HG03469 (cell line): ENCODE measurements at regions not wholly inside any gene's neighbourhood (a gene's known extent, or its start where the extent isn't known, plus 50 kb on each side); places are given as distances from the start of the nearest gene placed in this dataset.
"Not testable (repeated sequence)": the region's sequence is repeated elsewhere in the genome, so short reads cannot be mapped to it uniquely, and the experiment has no call there.

Experiments used
- ATAC-seq: cut with Tn5 transposase; IDR thresholded peaks from one replicate; pipeline ENCODE4 v1.9.1; 2021; ENCODE audit warnings: mild to moderate bottlenecking, moderate library complexity, moderate number of reproducible peaks; ENCODE audit not compliant: unreplicated experiment

GRCh38 chr2:209008636-209009287, 415.1 kb upstream of the MAP2 start:
- ATAC-seq: no peak

- ATAC-seq: not testable (repeated sequence)
Measured at GRCh38 chr2:209018633-209019032, 405.2 kb upstream of the MAP2 start.

- ATAC-seq: no peak
Measured at GRCh38 chr2:209029249-209029648, 394.6 kb upstream of the MAP2 start.

DNA sequence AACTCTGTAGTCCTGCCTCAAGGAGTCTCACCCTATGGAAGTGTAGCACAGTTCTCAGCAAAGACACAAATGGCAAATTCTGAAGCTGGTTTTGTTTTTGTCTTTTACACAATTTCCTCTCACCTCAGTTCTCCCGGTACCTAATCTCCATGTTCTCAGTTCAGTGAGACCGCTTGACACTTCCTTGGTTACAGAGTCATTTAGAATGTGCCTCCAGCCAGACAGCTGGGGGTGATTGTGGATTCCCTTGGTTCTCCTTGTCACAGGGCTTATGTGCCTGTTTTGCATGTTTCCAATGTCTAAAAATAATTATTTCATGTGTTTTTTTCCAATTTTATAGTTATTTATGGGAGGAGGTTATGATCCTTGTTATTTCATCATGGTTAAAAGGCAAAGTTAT, 379.5 kb upstream of the MAP2 start:
- no peak for ATAC-seq

DNA sequence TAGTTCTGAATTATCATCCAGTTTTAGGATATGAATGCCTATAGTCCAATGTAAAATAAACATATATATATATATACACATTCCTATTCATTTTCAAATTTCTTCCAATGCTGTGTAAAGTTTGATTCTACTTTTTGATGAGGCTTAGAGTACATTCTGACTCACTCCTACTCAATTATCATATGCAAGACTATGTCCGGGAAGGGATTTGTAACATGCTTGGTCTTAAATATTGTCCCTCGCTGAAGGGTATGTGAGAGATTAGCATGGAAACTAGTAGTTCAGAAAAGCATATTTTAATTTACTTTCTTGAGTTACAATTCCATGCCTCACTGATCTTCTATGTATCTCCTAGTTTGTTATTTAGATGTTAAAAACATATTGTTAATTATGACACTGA, 377.7 kb upstream of the MAP2 start:
- no peak for ATAC-seq

GRCh38 chr2:209049608-209050007, 374.2 kb upstream of the MAP2 start:
- no peak for ATAC-seq

- ATAC-seq: no peak
Measured at GRCh38 chr2:209062210-209062609, 361.6 kb upstream of the MAP2 start.

- ATAC-seq: no peak
Measured at GRCh38 chr2:209070262-209070661, 353.6 kb upstream of the MAP2 start.

GRCh38 chr2:209073151-209073550, 350.7 kb upstream of the MAP2 start:
- ATAC-seq: no peak

GRCh38 chr2:209074711-209075110, 349.1 kb upstream of the MAP2 start:
- ATAC-seq: no peak

DNA sequence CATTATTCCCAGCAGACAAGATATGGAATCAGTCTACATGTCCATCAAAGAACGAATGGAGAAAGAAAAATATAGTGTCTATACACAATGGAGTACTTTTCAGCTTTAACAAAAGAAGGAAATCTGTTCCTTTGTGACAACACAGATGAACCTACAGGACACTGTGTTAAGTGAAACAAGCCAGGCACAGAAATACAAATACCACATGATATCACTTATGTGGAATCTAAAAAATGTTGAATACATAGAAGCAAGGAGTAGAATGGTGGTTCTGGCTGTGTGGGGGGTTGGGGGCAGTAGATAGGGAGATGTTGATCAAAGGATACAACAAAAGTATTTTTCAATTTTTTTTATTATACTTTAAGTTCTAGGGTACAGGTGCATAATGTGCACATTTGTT, 347.7 kb upstream of the MAP2 start:
- ATAC-seq: no peak

GRCh38 chr2:209086761-209087160, 337.1 kb upstream of the MAP2 start:
- ATAC-seq: no peak

DNA sequence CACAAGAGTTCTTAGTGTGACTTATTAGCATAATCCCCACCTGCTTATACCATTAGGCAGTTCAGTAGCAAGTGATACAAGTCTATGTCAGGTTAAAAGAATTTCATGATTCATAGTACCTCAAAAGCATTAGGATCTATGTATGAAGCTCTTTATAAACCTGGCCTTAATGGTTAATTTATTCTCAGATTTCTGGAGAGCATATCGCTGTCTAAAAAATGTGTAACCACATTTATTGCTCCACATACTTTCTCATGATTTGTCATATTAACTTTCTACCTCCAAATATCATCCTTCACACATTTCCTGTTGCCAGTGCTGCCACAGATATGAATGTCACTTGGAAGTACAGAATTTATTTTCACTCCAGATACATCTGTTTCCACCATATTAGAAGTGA, 332.8 kb upstream of the MAP2 start:
- ATAC-seq: no peak

GRCh38 chr2:209094221-209094620, 329.6 kb upstream of the MAP2 start:
- ATAC-seq: no peak

DNA sequence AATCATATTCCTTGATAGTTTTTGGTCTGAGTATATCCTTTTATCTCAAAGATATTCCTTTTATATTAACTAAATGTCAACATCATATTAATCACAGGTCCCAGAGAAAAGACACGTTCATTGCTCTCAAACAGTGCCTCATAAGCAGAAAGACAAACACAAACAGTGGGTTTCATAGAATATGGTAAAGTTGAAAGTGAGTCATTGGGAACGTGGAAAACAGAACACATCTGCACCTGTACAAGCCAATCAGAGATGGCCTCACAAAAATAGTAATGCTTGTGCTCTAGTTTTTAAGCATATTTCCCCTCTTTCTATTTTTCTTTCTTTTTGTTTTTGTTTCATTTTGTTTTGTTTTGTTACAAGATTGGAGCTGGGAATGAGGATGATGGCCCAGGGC, 328.4 kb upstream of the MAP2 start:
- no peak for ATAC-seq

GRCh38 chr2:209097168-209097567, 326.7 kb upstream of the MAP2 start:
- no peak for ATAC-seq

DNA sequence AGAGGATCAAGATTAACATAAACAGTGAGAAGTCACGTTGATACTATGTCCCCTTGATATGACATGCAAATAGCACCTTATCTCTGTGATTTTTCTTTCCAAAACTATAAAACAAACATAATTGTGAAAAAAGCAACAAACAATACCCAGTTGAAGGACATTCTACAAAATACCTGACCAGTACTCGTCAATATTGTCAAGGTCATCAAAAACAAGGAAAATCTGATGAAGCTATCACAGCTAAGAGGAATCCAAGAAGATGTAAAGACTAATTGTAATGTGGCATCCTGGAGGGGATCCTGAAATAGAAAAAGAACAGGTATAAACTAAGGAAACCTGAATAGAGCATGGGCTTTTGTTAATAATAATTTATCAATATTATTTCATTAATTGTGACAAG, 321.5 kb upstream of the MAP2 start:
- ATAC-seq: no peak

DNA sequence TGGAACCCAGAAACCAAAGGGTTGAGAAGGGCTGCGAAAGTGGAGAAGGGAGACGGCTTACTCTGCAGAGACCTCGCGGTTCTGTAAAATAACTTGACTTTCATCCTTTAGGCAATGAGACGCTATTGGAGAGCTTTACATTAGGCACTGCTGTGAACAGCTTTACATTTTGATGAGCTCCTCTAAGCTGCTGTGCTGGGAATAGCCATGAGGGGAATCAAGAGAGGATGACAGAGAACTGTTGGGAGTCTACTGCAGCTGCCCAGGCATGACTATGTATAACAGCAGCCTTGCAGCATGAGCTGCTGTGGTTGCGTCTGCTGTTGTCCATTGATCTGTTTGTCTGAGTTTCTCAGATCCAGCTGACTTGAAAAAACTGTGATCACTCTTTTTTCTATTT, 310.8 kb upstream of the MAP2 start:
- no peak for ATAC-seq

- ATAC-seq: no peak
Measured at GRCh38 chr2:209114588-209115240, 309.1 kb upstream of the MAP2 start.

DNA sequence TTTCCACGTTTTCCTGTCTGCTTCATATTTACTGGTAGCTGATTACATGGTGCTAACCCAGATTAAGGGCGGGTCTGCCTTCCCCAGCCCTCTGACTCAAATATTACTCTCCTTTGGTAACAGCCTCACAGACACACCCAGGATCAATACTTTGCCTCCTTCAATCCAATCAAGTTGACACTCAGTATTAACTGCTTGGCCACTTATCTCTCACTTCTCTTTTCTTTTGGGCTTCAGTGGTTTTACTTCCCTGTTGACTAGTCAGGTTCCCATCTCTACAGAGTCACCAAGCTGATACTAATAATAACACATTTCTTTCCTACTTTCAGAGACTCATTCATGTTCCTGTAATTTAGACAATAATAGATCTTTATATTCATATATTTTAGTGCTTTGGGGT, 302.2 kb upstream of the MAP2 start:
- peak; percentile 97 for ATAC-seq

- ATAC-seq: no peak
Measured at GRCh38 chr2:209125291-209125690, 298.6 kb upstream of the MAP2 start.

DNA sequence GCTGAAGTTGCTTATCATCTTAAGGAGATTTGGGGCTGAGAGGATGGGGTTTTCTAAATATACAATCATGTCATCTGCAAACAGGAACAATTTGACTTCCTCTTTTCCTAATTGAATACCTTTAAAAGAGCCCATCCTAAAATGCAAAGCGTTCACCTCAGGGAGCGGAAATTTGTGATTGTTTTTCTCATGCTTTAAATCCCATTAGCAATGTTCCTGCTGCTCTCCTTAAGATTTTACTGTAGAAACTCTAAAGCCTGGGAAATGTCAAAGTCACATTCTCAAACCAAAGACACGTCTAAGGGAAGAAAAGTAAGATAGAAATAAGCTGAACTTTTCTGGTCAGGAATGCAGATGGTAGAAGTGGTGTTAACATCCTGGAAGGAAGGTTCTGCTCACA, 285.8 kb upstream of the MAP2 start:
- no peak for ATAC-seq

DNA sequence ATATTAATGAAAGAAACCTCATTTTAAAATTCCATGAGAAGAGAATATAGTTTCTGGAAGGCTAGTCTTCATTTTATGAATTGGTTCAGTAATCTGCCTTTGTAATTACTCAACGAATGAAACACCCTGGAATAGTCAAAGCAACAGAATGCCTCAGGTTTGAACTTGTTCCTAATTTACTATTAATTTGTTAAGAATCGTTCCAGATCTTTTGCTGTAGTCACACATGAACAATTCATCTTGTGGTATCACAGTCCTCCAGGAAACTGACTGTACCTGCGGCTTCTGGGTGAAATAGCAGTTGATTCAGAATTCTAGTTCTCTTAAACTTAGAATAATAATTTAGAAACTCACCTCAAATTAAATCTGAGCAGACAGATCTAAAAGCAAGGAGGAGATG, 282.7 kb upstream of the MAP2 start:
- ATAC-seq: no peak
